ENCODE measurements at regions not wholly inside any gene's neighbourhood (a gene's known extent, or its start where the extent isn't known, plus 50 kb on each side); places are given as distances from the start of the nearest gene placed in this dataset.
"Not testable (repeated sequence)": the region's sequence is repeated elsewhere in the genome, so short reads cannot be mapped to it uniquely, and the experiment has no call there.

DNA sequence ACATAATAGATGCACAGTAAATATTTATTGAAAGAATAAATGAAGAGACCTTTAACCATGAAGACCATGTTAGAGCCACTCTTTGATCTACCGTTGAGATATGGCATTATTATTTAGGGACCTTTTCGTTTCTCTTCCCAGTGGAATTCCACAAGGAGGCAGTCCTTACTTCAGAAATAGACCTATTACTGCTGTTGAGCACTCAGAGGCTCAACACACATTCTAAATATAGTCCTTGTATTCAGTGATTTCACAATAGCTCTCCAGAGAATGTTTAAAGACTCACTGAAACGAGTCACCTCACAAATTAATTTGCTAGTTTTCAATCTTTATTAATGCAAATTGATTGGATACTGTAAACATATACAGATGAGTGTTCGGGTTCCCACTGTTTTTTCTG, 603.8 kb downstream of the CDH8 start:
- Histone ChIP-seq H3K4me1 (ENCODE audit: control insufficient read depth, low read depth, low read length) (no peaks in the 10 kb centered on the region), H3K36me3 (ENCODE audit: control insufficient read depth, low read depth, low read length) (no peaks in the 10 kb centered on the region), H3K4me3 (ENCODE audit: low read length) (no peak overlapping the region), H3K9me3 (ENCODE audit: control insufficient read depth, low read depth, low read length) (no peaks in the 10 kb centered on the region), H3K27ac (ENCODE audit: low read length) (no peak overlapping the region), H3K27me3 (ENCODE audit: control insufficient read depth, insufficient read depth, low read length) (no peaks in the 10 kb centered on the region), H3K9ac (ENCODE audit: low read length) (no peak overlapping the region)

DNA sequence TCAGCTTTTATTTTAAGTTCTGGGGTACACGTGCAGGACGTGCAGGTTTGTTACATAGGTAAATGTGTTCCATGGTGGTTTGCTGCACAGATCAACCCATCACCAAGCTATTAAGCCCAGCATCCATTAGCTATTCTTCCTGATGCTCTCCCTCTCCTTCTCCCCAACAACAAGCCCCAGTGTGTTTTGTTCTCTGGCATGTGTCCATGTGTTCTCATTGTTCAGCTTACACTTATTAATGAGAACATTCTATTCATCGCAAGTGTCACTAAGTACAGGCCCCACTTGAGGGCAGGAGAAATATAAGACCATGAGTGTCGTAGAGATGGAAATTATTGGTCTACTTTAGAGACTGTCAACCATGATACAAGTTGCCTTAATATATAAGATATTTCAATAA, 615.1 kb downstream of the CDH8 start:
- Histone ChIP-seq H3K4me3 (ENCODE audit: low read length) (no peak overlapping the region), H3K27me3 (ENCODE audit: control insufficient read depth, insufficient read depth, low read length) (no peaks in the 10 kb centered on the region), H3K36me3 (ENCODE audit: control insufficient read depth, low read depth, low read length) (no peaks in the 10 kb centered on the region), H3K9ac (ENCODE audit: low read length) (no peak overlapping the region), H3K27ac (ENCODE audit: low read length) (no peak overlapping the region), H3K4me1 (ENCODE audit: control insufficient read depth, low read depth, low read length) (peaks cover 3% of the 10 kb centered on the region), H3K9me3 (ENCODE audit: control insufficient read depth, low read depth, low read length) (no peaks in the 10 kb centered on the region)

DNA sequence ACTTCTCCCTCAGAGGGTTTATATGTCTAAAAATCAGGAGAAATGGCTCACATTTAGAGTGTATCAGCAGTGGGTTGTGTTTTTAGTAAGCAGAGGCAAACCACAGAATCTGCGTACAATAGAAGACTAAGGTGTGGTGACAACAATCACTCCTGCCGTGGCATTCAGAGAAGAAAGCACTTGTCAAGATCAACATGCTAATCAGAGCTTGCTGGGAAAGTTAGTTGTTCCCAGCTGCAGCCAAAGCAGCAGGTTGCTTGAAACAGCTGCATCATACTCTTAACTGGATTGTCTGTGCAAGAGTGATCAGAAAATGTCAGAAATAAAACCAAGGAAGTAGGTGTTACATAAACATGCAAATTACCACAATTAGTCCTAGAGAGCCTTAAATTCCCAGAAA, 616.4 kb downstream of the CDH8 start:
- H3K36me3 ChIP-seq (ENCODE audit: control insufficient read depth, low read depth, low read length) = no peaks in the 10 kb centered on the region
- H3K27me3 ChIP-seq (ENCODE audit: control insufficient read depth, insufficient read depth, low read length) = no peaks in the 10 kb centered on the region
- no peak overlapping the region for H3K9ac ChIP-seq (ENCODE audit: low read length)
- H3K9me3 ChIP-seq (ENCODE audit: control insufficient read depth, low read depth, low read length) = no peaks in the 10 kb centered on the region
- peaks cover 3% of the 10 kb centered on the region for H3K4me1 ChIP-seq (ENCODE audit: control insufficient read depth, low read depth, low read length)
- H3K4me3 ChIP-seq (ENCODE audit: low read length) = no peak overlapping the region
- no peak overlapping the region for H3K27ac ChIP-seq (ENCODE audit: low read length)

DNA sequence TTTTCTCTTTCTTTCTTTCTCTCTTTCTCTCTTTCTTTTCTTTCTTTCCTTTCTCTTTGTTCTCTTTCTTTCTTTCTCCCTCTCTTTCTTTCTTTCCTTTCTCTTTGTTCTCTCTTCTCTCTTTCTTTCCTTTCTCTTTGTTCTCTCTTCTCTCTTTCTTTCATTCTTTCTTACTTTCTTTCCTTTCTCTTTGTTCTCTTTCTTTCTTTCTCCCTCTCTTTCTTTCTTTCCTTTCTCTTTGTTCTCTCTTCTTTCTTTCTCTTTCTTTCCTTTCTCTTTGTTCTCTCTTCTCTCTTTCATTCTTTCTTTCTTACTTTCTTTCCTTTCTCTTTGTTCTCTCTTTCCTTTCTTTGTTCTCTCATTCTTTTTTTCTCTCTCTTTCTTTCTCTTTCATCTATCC, 617.4 kb downstream of the CDH8 start:
- not testable (repeated sequence) for H3K27me3 ChIP-seq (ENCODE audit: control insufficient read depth, insufficient read depth, low read length)

GRCh38 chr16:61415126-61415525, 621.1 kb downstream of the CDH8 start:
- H3K27me3 ChIP-seq (ENCODE audit: control insufficient read depth, insufficient read depth, low read length) = no peaks in the 10 kb centered on the region
- no peak overlapping the region for H3K9ac ChIP-seq (ENCODE audit: low read length)
- H3K36me3 ChIP-seq (ENCODE audit: control insufficient read depth, low read depth, low read length) = no peaks in the 10 kb centered on the region
- H3K4me1 ChIP-seq (ENCODE audit: control insufficient read depth, low read depth, low read length) = peaks cover 3% of the 10 kb centered on the region
- H3K9me3 ChIP-seq (ENCODE audit: control insufficient read depth, low read depth, low read length) = no peaks in the 10 kb centered on the region
- H3K4me3 ChIP-seq (ENCODE audit: low read length) = no peak overlapping the region
- H3K27ac ChIP-seq (ENCODE audit: low read length) = no peak overlapping the region

More for the DNA sequence above, 617.4 kb downstream of the CDH8 start:
- H3K9me3 ChIP-seq (ENCODE audit: control insufficient read depth, low read depth, low read length); H3K27ac ChIP-seq (ENCODE audit: low read length); H3K4me1 ChIP-seq (ENCODE audit: control insufficient read depth, low read depth, low read length); H3K4me3 ChIP-seq (ENCODE audit: low read length); H3K36me3 ChIP-seq (ENCODE audit: control insufficient read depth, low read depth, low read length); H3K9ac ChIP-seq (ENCODE audit: low read length): not testable (repeated sequence)

GRCh38 chr16:61413021-61413420, 623.2 kb downstream of the CDH8 start:
- no peaks in the 10 kb centered on the region for H3K4me1 ChIP-seq (ENCODE audit: control insufficient read depth, low read depth, low read length)
- no peak overlapping the region for H3K27ac ChIP-seq (ENCODE audit: low read length)
- H3K9me3 ChIP-seq (ENCODE audit: control insufficient read depth, low read depth, low read length) = no peaks in the 10 kb centered on the region
- H3K36me3 ChIP-seq (ENCODE audit: control insufficient read depth, low read depth, low read length) = no peaks in the 10 kb centered on the region
- no peak overlapping the region for H3K4me3 ChIP-seq (ENCODE audit: low read length)
- no peaks in the 10 kb centered on the region for H3K27me3 ChIP-seq (ENCODE audit: control insufficient read depth, insufficient read depth, low read length)
- H3K9ac ChIP-seq (ENCODE audit: low read length) = no peak overlapping the region

DNA sequence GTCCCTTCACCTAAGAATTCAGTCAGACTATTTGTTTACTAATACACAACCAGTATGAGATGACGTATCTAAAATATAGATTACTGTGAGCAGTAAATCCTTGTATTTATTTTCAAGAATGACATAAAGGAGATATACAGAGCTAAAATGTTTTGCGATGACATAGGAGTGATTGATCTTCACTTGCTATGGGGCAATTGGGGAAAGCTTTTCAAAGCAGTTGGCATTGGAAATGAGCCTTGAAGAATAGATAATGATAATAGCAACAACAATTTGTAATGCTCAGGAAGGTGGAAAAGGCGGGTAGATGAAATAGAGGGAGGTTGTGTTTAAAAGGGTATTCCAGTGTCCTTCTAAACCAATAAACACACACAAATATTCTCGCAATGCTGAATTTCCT, 623.7 kb downstream of the CDH8 start:
- Histone ChIP-seq H3K27me3 (ENCODE audit: control insufficient read depth, insufficient read depth, low read length) (no peaks in the 10 kb centered on the region), H3K36me3 (ENCODE audit: control insufficient read depth, low read depth, low read length) (no peaks in the 10 kb centered on the region), H3K9me3 (ENCODE audit: control insufficient read depth, low read depth, low read length) (no peaks in the 10 kb centered on the region), H3K4me1 (ENCODE audit: control insufficient read depth, low read depth, low read length) (no peaks in the 10 kb centered on the region), H3K4me3 (ENCODE audit: low read length) (no peak overlapping the region), H3K27ac (ENCODE audit: low read length) (no peak overlapping the region), H3K9ac (ENCODE audit: low read length) (no peak overlapping the region)

- Histone ChIP-seq H3K4me3 (ENCODE audit: low read length) (no peak overlapping the region), H3K36me3 (ENCODE audit: control insufficient read depth, low read depth, low read length) (no peaks in the 10 kb centered on the region), H3K9me3 (ENCODE audit: control insufficient read depth, low read depth, low read length) (no peaks in the 10 kb centered on the region), H3K9ac (ENCODE audit: low read length) (no peak overlapping the region), H3K27ac (ENCODE audit: low read length) (no peak overlapping the region), H3K4me1 (ENCODE audit: control insufficient read depth, low read depth, low read length) (no peaks in the 10 kb centered on the region), H3K27me3 (ENCODE audit: control insufficient read depth, insufficient read depth, low read length) (no peaks in the 10 kb centered on the region)
These were observed 626.6 kb downstream of the CDH8 start for GRCh38 chr16:61409604-61410003.

GRCh38 chr16:61403386-61403785, 632.9 kb downstream of the CDH8 start:
- Histone ChIP-seq H3K4me3 (ENCODE audit: low read length) (no peak overlapping the region), H3K9ac (ENCODE audit: low read length) (no peak overlapping the region), H3K9me3 (ENCODE audit: control insufficient read depth, low read depth, low read length) (no peaks in the 10 kb centered on the region), H3K27me3 (ENCODE audit: control insufficient read depth, insufficient read depth, low read length) (no peaks in the 10 kb centered on the region), H3K27ac (ENCODE audit: low read length) (no peak overlapping the region), H3K36me3 (ENCODE audit: control insufficient read depth, low read depth, low read length) (no peaks in the 10 kb centered on the region), H3K4me1 (ENCODE audit: control insufficient read depth, low read depth, low read length) (no peaks in the 10 kb centered on the region)

GRCh38 chr16:61391896-61392295, 644.3 kb downstream of the CDH8 start:
- Histone ChIP-seq H3K4me3 (ENCODE audit: low read length) (no peak overlapping the region), H3K36me3 (ENCODE audit: control insufficient read depth, low read depth, low read length) (no peaks in the 10 kb centered on the region), H3K27ac (ENCODE audit: low read length) (no peak overlapping the region), H3K27me3 (ENCODE audit: control insufficient read depth, insufficient read depth, low read length) (no peaks in the 10 kb centered on the region), H3K4me1 (ENCODE audit: control insufficient read depth, low read depth, low read length) (no peaks in the 10 kb centered on the region), H3K9me3 (ENCODE audit: control insufficient read depth, low read depth, low read length) (no peaks in the 10 kb centered on the region), H3K9ac (ENCODE audit: low read length) (no peak overlapping the region)

- no peaks in the 10 kb centered on the region for H3K27me3 ChIP-seq (ENCODE audit: control insufficient read depth, insufficient read depth, low read length)
- H3K4me3 ChIP-seq (ENCODE audit: low read length) = no peak overlapping the region
- H3K4me1 ChIP-seq (ENCODE audit: control insufficient read depth, low read depth, low read length) = no peaks in the 10 kb centered on the region
- no peak overlapping the region for H3K27ac ChIP-seq (ENCODE audit: low read length)
- no peaks in the 10 kb centered on the region for H3K9me3 ChIP-seq (ENCODE audit: control insufficient read depth, low read depth, low read length)
- no peaks in the 10 kb centered on the region for H3K36me3 ChIP-seq (ENCODE audit: control insufficient read depth, low read depth, low read length)
- no peak overlapping the region for H3K9ac ChIP-seq (ENCODE audit: low read length)
These were observed 645.1 kb downstream of the CDH8 start for GRCh38 chr16:61390965-61391637.

GRCh38 chr16:61385392-61386071, 650.7 kb downstream of the CDH8 start:
- Histone ChIP-seq H3K36me3 (ENCODE audit: control insufficient read depth, low read depth, low read length) (no peaks in the 10 kb centered on the region), H3K4me1 (ENCODE audit: control insufficient read depth, low read depth, low read length) (no peaks in the 10 kb centered on the region), H3K27ac (ENCODE audit: low read length) (no peak overlapping the region), H3K9ac (ENCODE audit: low read length) (no peak overlapping the region), H3K27me3 (ENCODE audit: control insufficient read depth, insufficient read depth, low read length) (no peaks in the 10 kb centered on the region), H3K4me3 (ENCODE audit: low read length) (no peak overlapping the region), H3K9me3 (ENCODE audit: control insufficient read depth, low read depth, low read length) (no peaks in the 10 kb centered on the region)

All from iPS-18a (cell line).